ENCODE measurements at regions not wholly inside any gene's neighbourhood (a gene's known extent, or its start where the extent isn't known, plus 50 kb on each side); places are given as distances from the start of the nearest gene placed in this dataset.

GRCh38 chr5:133866903-133867245 lies 101.6 kb downstream of the C5orf15 start:
- no peaks in the 10 kb centered on the region for H3F3A ChIP-seq (ENCODE audit: insufficient read depth, low read length)
- H3K27ac ChIP-seq (ENCODE audit: low read depth, low read length, poor library complexity, severe bottlenecking), result no peak overlapping the region
- no peak overlapping the region for H3K4me3 ChIP-seq (ENCODE audit: low read depth, low read length, poor library complexity, severe bottlenecking)
- no peaks in the 10 kb centered on the region for H3K79me2 ChIP-seq (ENCODE audit: insufficient read depth, low read length)
- no peaks in the 10 kb centered on the region for H3K9me3 ChIP-seq (ENCODE audit: low read length)
- no peak overlapping the region for H3K4me2 ChIP-seq (ENCODE audit: low read length)
- no peaks in the 10 kb centered on the region for H3K36me3 ChIP-seq (ENCODE audit: insufficient read depth, low read length)
- H3K4me1 ChIP-seq (ENCODE audit: insufficient read depth, low read length, severe bottlenecking), result no peaks in the 10 kb centered on the region
- no peak for TF ChIP-seq CTCF (IDR thresholded peaks at IDR 0.05; ENCODE audit: low read length)
- TF ChIP-seq EZH2 (IDR thresholded peaks at IDR 0.05; ENCODE audit: borderline replicate concordance, low read length), result no peak
- H4K20me1 ChIP-seq (ENCODE audit: insufficient read depth, low read length), result no peaks in the 10 kb centered on the region
- no peaks in the 10 kb centered on the region for H3K9me2 ChIP-seq (ENCODE audit: low read depth, low read length)
- H2AFZ ChIP-seq (ENCODE audit: low read length), result no peak overlapping the region
- H3K9ac ChIP-seq (ENCODE audit: low read length), result no peak overlapping the region
- no peaks in the 10 kb centered on the region for H3K27me3 ChIP-seq (ENCODE audit: insufficient read depth, low read length)

- Histone ChIP-seq H3K4me2 (ENCODE audit: low read length) (no peak overlapping the region), H3K9ac (ENCODE audit: low read length) (no peak overlapping the region)
Observed at GRCh38 chr5:133866160-133866902, 102.1 kb downstream of the C5orf15 start.

GRCh38 chr5:133865113-133865512 lies 103.3 kb downstream of the C5orf15 start:
- no peak overlapping the region for H3K4me2 ChIP-seq (ENCODE audit: low read length)
- H3K9me3 ChIP-seq (ENCODE audit: low read length), result no peaks in the 10 kb centered on the region
- no peaks in the 10 kb centered on the region for H3K9me2 ChIP-seq (ENCODE audit: low read depth, low read length)
- no peaks in the 10 kb centered on the region for H3K36me3 ChIP-seq (ENCODE audit: insufficient read depth, low read length)
- H3K27me3 ChIP-seq (ENCODE audit: insufficient read depth, low read length), result no peaks in the 10 kb centered on the region
- H3F3A ChIP-seq (ENCODE audit: insufficient read depth, low read length), result no peaks in the 10 kb centered on the region
- no peak overlapping the region for H3K27ac ChIP-seq (ENCODE audit: low read depth, low read length, poor library complexity, severe bottlenecking)
- no peak overlapping the region for H2AFZ ChIP-seq (ENCODE audit: low read length)
- H3K9ac ChIP-seq (ENCODE audit: low read length), result no peak overlapping the region
- TF ChIP-seq CTCF (IDR thresholded peaks at IDR 0.05; ENCODE audit: low read length), result no peak
- no peak for TF ChIP-seq EZH2 (IDR thresholded peaks at IDR 0.05; ENCODE audit: borderline replicate concordance, low read length)
- H4K20me1 ChIP-seq (ENCODE audit: insufficient read depth, low read length), result no peaks in the 10 kb centered on the region
- H3K4me3 ChIP-seq (ENCODE audit: low read depth, low read length, poor library complexity, severe bottlenecking), result no peak overlapping the region
- no peaks in the 10 kb centered on the region for H3K79me2 ChIP-seq (ENCODE audit: insufficient read depth, low read length)
- H3K4me1 ChIP-seq (ENCODE audit: insufficient read depth, low read length, severe bottlenecking), result no peaks in the 10 kb centered on the region

More at GRCh38 chr5:133866160-133866902, 102.1 kb downstream of the C5orf15 start:
- no peak overlapping the region for H3K27ac ChIP-seq (ENCODE audit: low read depth, low read length, poor library complexity, severe bottlenecking)
- H3K27me3 ChIP-seq (ENCODE audit: insufficient read depth, low read length), result no peaks in the 10 kb centered on the region
- H3K36me3 ChIP-seq (ENCODE audit: insufficient read depth, low read length), result no peaks in the 10 kb centered on the region
- TF ChIP-seq CTCF (IDR thresholded peaks at IDR 0.05; ENCODE audit: low read length), result no peak
- no peak for TF ChIP-seq EZH2 (IDR thresholded peaks at IDR 0.05; ENCODE audit: borderline replicate concordance, low read length)
- H3K4me1 ChIP-seq (ENCODE audit: insufficient read depth, low read length, severe bottlenecking), result no peaks in the 10 kb centered on the region
- H3K9me2 ChIP-seq (ENCODE audit: low read depth, low read length), result no peaks in the 10 kb centered on the region
- H3K9me3 ChIP-seq (ENCODE audit: low read length), result no peaks in the 10 kb centered on the region
- no peaks in the 10 kb centered on the region for H4K20me1 ChIP-seq (ENCODE audit: insufficient read depth, low read length)
- H3K79me2 ChIP-seq (ENCODE audit: insufficient read depth, low read length), result no peaks in the 10 kb centered on the region
- H2AFZ ChIP-seq (ENCODE audit: low read length), result no peak overlapping the region
- H3F3A ChIP-seq (ENCODE audit: insufficient read depth, low read length), result no peaks in the 10 kb centered on the region
- no peak overlapping the region for H3K4me3 ChIP-seq (ENCODE audit: low read depth, low read length, poor library complexity, severe bottlenecking)

Measured in OCI-LY1 (cell line).